H1 (cell line): ENCODE measurements at regions not wholly inside any gene's neighbourhood (a gene's known extent, or its start where the extent isn't known, plus 50 kb on each side); places are given as distances from the start of the nearest gene placed in this dataset.

Source experiments
- CTCF ChIA-PET: fragments of 300-600 bp; sonication (Branson Sonifier 250); formaldehyde crosslinking; loops from one replicate; lab custom pipeline; 2021; ENCODE audit not compliant: partially characterized antibody; lab: Charles Lee
- POLR2A ChIA-PET: fragments of 300-600 bp; sonication (Branson Sonifier 250); formaldehyde crosslinking; loops from one replicate; lab custom pipeline; 2021; ENCODE audit warnings: inconsistent platforms; ENCODE audit not compliant: partially characterized antibody; lab: Charles Lee
- DNase-seq, 2 experiments: peaks; one replicate each; pipeline versions ENCODE4 v3.0.0 to v3.0.0-alpha.2; 2010 to 2022; ENCODE audit warnings: low spot score in 2 of 2, low read depth in 1 of 2, mixed read lengths in 1 of 2
- FAIRE-seq: peaks from 2 replicates; lab custom pipeline; 2011; peaks lifted over from hg19 to GRCh38; lab: Jason Lieb, UNC
- H2AFZ ChIP-seq: 2 replicates; pipeline ENCODE4 v1.8.1; 2012; ENCODE audit warnings: low read length, inconsistent platforms
- H2AK5ac ChIP-seq: 2 replicates; pipeline ENCODE4 v1.6.1; 2013; ENCODE audit warnings: low read depth, low read length
- H2BK120ac ChIP-seq: replicated peaks from 2 replicates; pipeline ENCODE3; 2013; ENCODE audit warnings: low read depth, low read length, inconsistent platforms
- H2BK12ac ChIP-seq: 2 replicates; pipeline ENCODE4 v1.6.1; 2013; ENCODE audit warnings: low read depth, low read length
- H2BK15ac ChIP-seq: 2 replicates; pipeline ENCODE4 v1.6.1; 2013; ENCODE audit warnings: low read length
- H2BK20ac ChIP-seq: 2 replicates; pipeline ENCODE4 v1.6.1; 2013; ENCODE audit warnings: low read length
- H2BK5ac ChIP-seq: 2 replicates; pipeline ENCODE4 v1.6.1; 2013; ENCODE audit warnings: low read depth, low read length
- H3K14ac ChIP-seq: 2 replicates; pipeline ENCODE4 v1.6.1; 2013; ENCODE audit warnings: inconsistent platforms; ENCODE audit not compliant: insufficient read length
- H3K18ac ChIP-seq: 2 replicates; pipeline ENCODE4 v1.6.1; 2013; ENCODE audit warnings: low read length; ENCODE audit errors: extremely low read depth
- H3K23ac ChIP-seq: 2 replicates; pipeline ENCODE4 v1.6.1; 2013; ENCODE audit warnings: inconsistent platforms; ENCODE audit not compliant: insufficient read length
- H3K23me2 ChIP-seq: 2 replicates; pipeline ENCODE4 v1.6.1; 2013; ENCODE audit warnings: low read depth, low read length
- H3K27ac ChIP-seq: 2 replicates; pipeline ENCODE4 v1.6.1; 2011; ENCODE audit warnings: low read depth, low read length, inconsistent platforms
- H3K27me3 ChIP-seq, 4 experiments: replicated peaks in 1 of 4; 1 replicate in 1 of 4; 2 replicates in 3 of 4; pipeline versions ENCODE4 v1.6.1 to v1.8.1; 2011 to 2013; ENCODE audit warnings: low read length in 3 of 4, mild to moderate bottlenecking in 3 of 4, inconsistent platforms in 2 of 4, mixed read lengths in 2 of 4, moderate library complexity in 1 of 4; ENCODE audit not compliant: control insufficient read depth in 3 of 4, insufficient read depth in 3 of 4; ENCODE audit errors: extremely low read depth in 1 of 4
- H3K36me3 ChIP-seq, 4 experiments: 2 replicates each; pipeline versions ENCODE4 v1.6.1 to v1.8.1; 2011 to 2013; ENCODE audit warnings: mild to moderate bottlenecking in 4 of 4, low read length in 3 of 4, moderate library complexity in 2 of 4, control low read depth in 1 of 4, inconsistent platforms in 1 of 4; ENCODE audit not compliant: insufficient read depth in 4 of 4, control insufficient read depth in 2 of 4
- H3K4ac ChIP-seq: replicated peaks from 2 replicates; pipeline ENCODE3; 2013; ENCODE audit warnings: low read length, low read depth, mixed read lengths, inconsistent platforms; ENCODE audit not compliant: insufficient read length
- H3K4me1 ChIP-seq, 4 experiments: replicated peaks in 1 of 4; 1 replicate in 1 of 4; 2 replicates in 3 of 4; pipeline versions ENCODE4 v1.6.1 to v1.8.1; 2011 to 2013; ENCODE audit warnings: low read length in 3 of 4, inconsistent platforms in 2 of 4, mixed read lengths in 1 of 4; ENCODE audit not compliant: insufficient read depth in 4 of 4, control insufficient read depth in 3 of 4
- H3K4me2 ChIP-seq, 2 experiments: 2 replicates each; pipeline versions ENCODE4 v1.6.1 to v1.8.1; 2011 to 2013; ENCODE audit warnings: low read depth in 2 of 2, low read length in 2 of 2, control low read depth in 1 of 2, inconsistent platforms in 1 of 2, mild to moderate bottlenecking in 1 of 2; ENCODE audit not compliant: insufficient read depth in 1 of 2
- H3K4me3 ChIP-seq, 4 experiments: fragments of 200-600, 300-600 bp in 1 of 4; sonication (generic), shearing (Covaris generic), sonication (Bioruptor Twin) in 1 of 4; 2 replicates each; pipeline versions ENCODE4 v1.5.1 to v1.8.1; 2011 to 2016; ENCODE audit warnings: low read length in 4 of 4, low read depth in 3 of 4, control low read depth in 2 of 4, inconsistent platforms in 2 of 4, mild to moderate bottlenecking in 2 of 4, mixed read lengths in 1 of 4, moderate library complexity in 1 of 4; ENCODE audit not compliant: insufficient read depth in 2 of 4; ENCODE audit errors: extremely low read depth in 1 of 4
- H3K56ac ChIP-seq: replicated peaks from 2 replicates; pipeline ENCODE3; 2013; ENCODE audit warnings: low read depth, mild to moderate bottlenecking, mixed read lengths, low read length, inconsistent platforms; ENCODE audit not compliant: insufficient read length
- H3K79me1 ChIP-seq: 2 replicates; pipeline ENCODE4 v1.6.1; 2013; ENCODE audit warnings: low read depth, low read length, control low read depth
- H3K79me2 ChIP-seq, 2 experiments: 2 replicates each; pipeline versions ENCODE4 v1.6.1 to v1.8.1; 2012 to 2013; ENCODE audit warnings: low read length in 2 of 2, mild to moderate bottlenecking in 2 of 2, inconsistent platforms in 1 of 2; ENCODE audit not compliant: insufficient read depth in 2 of 2, control insufficient read depth in 1 of 2
- H3K9ac ChIP-seq, 4 experiments: replicated peaks in 1 of 4; 1 replicate in 1 of 4; 2 replicates in 3 of 4; pipeline versions ENCODE4 v1.6.1 to v1.8.1; 2011 to 2013; ENCODE audit warnings: low read depth in 3 of 4, low read length in 3 of 4, control low read depth in 2 of 4, mild to moderate bottlenecking in 2 of 4, moderate library complexity in 2 of 4, inconsistent platforms in 1 of 4; ENCODE audit errors: extremely low read depth in 1 of 4
- H3K9me3 ChIP-seq, 2 experiments: 2 replicates each; pipeline versions ENCODE4 v1.6.1 to v1.8.1; 2012 to 2013; ENCODE audit warnings: mild to moderate bottlenecking in 2 of 2, moderate library complexity in 2 of 2, control low read depth in 1 of 2, inconsistent platforms in 1 of 2, low read depth in 1 of 2, low read length in 1 of 2, mixed read lengths in 1 of 2; ENCODE audit not compliant: insufficient read depth in 2 of 2
- H4K20me1 ChIP-seq, 2 experiments: replicated peaks in 1 of 2; 2 replicates each; pipeline versions ENCODE3 to v1.8.1; 2011 to 2013; ENCODE audit warnings: inconsistent platforms in 2 of 2, low read length in 2 of 2, mild to moderate bottlenecking in 1 of 2; ENCODE audit not compliant: insufficient read depth in 2 of 2, control insufficient read depth in 1 of 2
- H4K5ac ChIP-seq: 2 replicates; pipeline ENCODE4 v1.6.1; 2013; ENCODE audit warnings: low read length, low read depth, mixed read lengths, inconsistent platforms; ENCODE audit not compliant: insufficient read length
- H4K8ac ChIP-seq: 2 replicates; pipeline ENCODE4 v1.8.0; 2013; ENCODE audit warnings: mild to moderate bottlenecking, moderate library complexity, low read length, inconsistent platforms; ENCODE audit not compliant: insufficient read depth; ENCODE audit errors: extremely low read depth
- H4K91ac ChIP-seq: replicated peaks from 2 replicates; pipeline ENCODE3; 2013; ENCODE audit warnings: low read length, mixed read lengths, inconsistent platforms; ENCODE audit not compliant: insufficient read length
- ATF2 ChIP-seq: IDR thresholded peaks from 2 replicates; pipeline ENCODE4 v1.6.1; 2012; ENCODE audit warnings: low read length, inconsistent platforms
- BCL11A ChIP-seq, 2 experiments: IDR thresholded peaks; one replicate each; pipeline ENCODE4 v1.6.1; 2011; ENCODE audit warnings: low read depth in 2 of 2, low read length in 2 of 2, mild to moderate bottlenecking in 2 of 2
- CBX5 ChIP-seq: fragments of 300-800, 300-1000 bp; sonication (generic); IDR thresholded peaks from 2 replicates; pipeline ENCODE4 v1.7.1; 2016; ENCODE audit warnings: antibody characterized with exemption, low read length, low read depth
- EGR1 ChIP-seq: IDR thresholded peaks from 2 replicates; pipeline ENCODE4 v1.6.1; 2011; ENCODE audit warnings: low read depth, low read length, borderline replicate concordance
- JUN ChIP-seq: IDR thresholded peaks from 2 replicates; pipeline ENCODE4 v1.6.1; 2011; ENCODE audit warnings: low read depth, mild to moderate bottlenecking, improper control_type of control experiment, low read length
- KDM1A ChIP-seq: fragments of 200-600, 300-600 bp; sonication (generic); IDR thresholded peaks from 2 replicates; pipeline ENCODE4 v1.7.1; 2016; ENCODE audit warnings: mild to moderate bottlenecking, low read length, borderline replicate concordance
- NANOG ChIP-seq: IDR thresholded peaks from 2 replicates; pipeline ENCODE4 v1.6.1; 2011; ENCODE audit warnings: low read length, low read depth, mild to moderate bottlenecking, inconsistent platforms; ENCODE audit not compliant: insufficient read depth, poor library complexity, severe bottlenecking
- PHF8 ChIP-seq: fragments of 200-600 bp; sonication (generic); conservative IDR thresholded peaks from 2 replicates; pipeline ENCODE4 v1.7.1; 2012; ENCODE audit warnings: low read depth, mild to moderate bottlenecking, inconsistent platforms, low read length, moderate library complexity
- POLR2A ChIP-seq, 2 experiments: IDR thresholded peaks; 1 replicate in 1 of 2; 2 replicates in 1 of 2; pipeline ENCODE4 v1.6.1; 2011; ENCODE audit warnings: low read depth in 2 of 2, low read length in 2 of 2, mild to moderate bottlenecking in 2 of 2; ENCODE audit errors: control extremely low read depth in 1 of 2
- RFX5 ChIP-seq: IDR thresholded peaks from 2 replicates; pipeline ENCODE4 v1.6.1; 2011; ENCODE audit warnings: low read depth, low read length, improper control_type of control experiment, borderline replicate concordance
- SP1 ChIP-seq: IDR thresholded peaks from 2 replicates; pipeline ENCODE4 v1.6.1; 2011; ENCODE audit warnings: low read depth, low read length
- USF2 ChIP-seq: IDR thresholded peaks from 2 replicates; pipeline ENCODE4 v1.6.1; 2011; ENCODE audit warnings: low read length, improper control_type of control experiment
- WGBS, 2 experiments: shearing (Covaris generic) in 1 of 2; methylation state at CpG; one replicate each; pipeline versions ENCODE4 v1.1.6 to v1.1.7; 2013 to 2015; ENCODE audit warnings: low lambda C conversion rate in 2 of 2, mixed read lengths in 2 of 2, inconsistent platforms in 1 of 2, low coverage in 1 of 2, missing lambda C conversion rate in 1 of 2; ENCODE audit not compliant: insufficient replicate concordance in 2 of 2, insufficient coverage in 1 of 2, insufficient read length in 1 of 2; ENCODE audit errors: extremely low coverage in 1 of 2, missing lambda C conversion rate in 1 of 2; 5-methylcytosine and 5-hydroxymethylcytosine counted together

- Histone ChIP-seq H3K4ac (no peak overlapping the region), H4K5ac (no peak overlapping the region), H3K56ac (no peak overlapping the region), H2BK5ac (no peak overlapping the region), H4K20me1 (no peaks in the 10 kb centered on the region), H3K9ac (no peak overlapping the region), H2BK120ac (no peak overlapping the region), H4K91ac (no peak overlapping the region), H3K27me3 (peaks cover 0 to 1% (median 0%) of the 10 kb centered on the region in 4 experiments; a peak in 1 of 7 replicates), H3K23ac (no peak overlapping the region), H3K36me3 (no peaks in the 10 kb centered on the region), H2BK12ac (no peak overlapping the region), H3K9me3 (no peaks in the 10 kb centered on the region), H2BK20ac (no peak overlapping the region), H3K79me2 (no peaks in the 10 kb centered on the region), H3K14ac (no peak overlapping the region), H3K18ac (no peak overlapping the region), H3K4me1 (no peaks in the 10 kb centered on the region), H2AK5ac (no peak overlapping the region), H3K79me1 (no peaks in the 10 kb centered on the region; the same call in 1 of the 2 replicates), H3K23me2 (no peaks in the 10 kb centered on the region; the same call in 1 of the 2 replicates), H3K4me3 (no peak overlapping the region), H2AFZ (no peak overlapping the region), H4K8ac (no peak overlapping the region), H2BK15ac (no peak overlapping the region), H3K4me2 (no peak overlapping the region), H3K27ac (no peak overlapping the region)
- POLR2A ChIA-PET, result no interaction called here
- CTCF ChIA-PET, result interaction anchor here (0.6 to 2.2 kb wide), 2 partner anchors 11 to 299 kb away, joined by 4 to 5 read pairs; no protein-coding TSS in a partner anchor
- TF ChIP-seq RFX5 (no peak), SP1 (no peak), NANOG (no peak), KDM1A (no peak), USF2 (no peak), CBX5 (no peak), PHF8 (no peak), BCL11A (IDR thresholded peaks at IDR 0.05; ENCODE audit: low read depth in 2 of 2, low read length in 2 of 2) (no peak), POLR2A (IDR thresholded peaks at IDR 0.05; ENCODE audit: control extremely low read depth in 1 of 2, low read depth in 2 of 2, low read length in 2 of 2) (no peak), ATF2 (no peak), JUN (no peak), EGR1 (no peak)
- FAIRE-seq (no peak), DNase-seq (no peak)
- 94% methylated on average over 1 of the region's 1 CpG; no CpG with 5 or more reads in 1 of the 2 experiments for WGBS, 2 experiments
Observed at GRCh38 chr11:107243929-107244328, 213.7 kb downstream of the CWF19L2 start.
